Fibroblast of peridontal ligament (primary cell): ENCODE measurements at regions not wholly inside any gene's neighbourhood (a gene's known extent, or its start where the extent isn't known, plus 50 kb on each side); places are given as distances from the start of the nearest gene placed in this dataset.

Experiments
- DNase-seq: peaks from one replicate; pipeline ENCODE4 v3.0.0-alpha.2; 2010; ENCODE audit errors: extremely low read depth

DNA sequence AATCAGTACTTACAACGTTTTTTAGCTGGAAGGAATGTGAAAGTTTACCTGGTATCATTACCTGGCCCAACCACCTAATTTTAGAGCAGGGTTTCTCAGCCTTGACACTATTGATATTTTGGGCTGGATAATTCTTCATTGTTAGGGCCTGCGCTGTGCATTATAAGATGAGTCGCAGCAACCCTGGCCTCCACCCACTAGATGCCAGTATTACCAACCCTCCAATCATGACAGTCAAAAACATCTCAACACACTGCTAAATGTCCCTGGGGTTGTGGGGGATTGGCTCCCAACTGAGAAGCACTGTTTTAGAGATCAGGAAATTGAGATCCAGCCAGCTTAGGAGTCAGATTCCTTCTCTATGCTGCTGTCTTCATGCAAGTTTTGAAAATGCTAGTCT lies 265.3 kb upstream of the TCF4 start:
- no peak for DNase-seq

DNA sequence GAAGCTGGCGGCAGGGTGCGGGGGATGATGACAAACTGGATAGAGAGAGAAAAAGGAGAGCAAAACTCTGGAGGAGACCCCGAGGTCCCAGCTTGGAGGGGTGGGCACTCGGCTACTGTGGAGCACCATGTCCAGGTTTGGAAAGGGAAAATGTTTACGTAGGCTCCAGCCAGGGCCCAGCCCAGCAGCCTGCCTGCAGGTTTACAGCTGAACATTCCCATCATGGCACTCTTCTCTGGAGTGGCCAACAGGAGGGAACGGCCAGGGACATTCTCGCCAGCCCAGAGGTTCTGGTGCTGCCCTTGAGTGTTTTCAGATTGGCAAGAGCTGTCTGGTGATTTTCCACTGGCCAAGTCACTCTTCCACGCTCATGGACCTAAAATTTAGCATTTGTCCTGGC lies 262.9 kb upstream of the TCF4 start:
- no peak for DNase-seq

DNA sequence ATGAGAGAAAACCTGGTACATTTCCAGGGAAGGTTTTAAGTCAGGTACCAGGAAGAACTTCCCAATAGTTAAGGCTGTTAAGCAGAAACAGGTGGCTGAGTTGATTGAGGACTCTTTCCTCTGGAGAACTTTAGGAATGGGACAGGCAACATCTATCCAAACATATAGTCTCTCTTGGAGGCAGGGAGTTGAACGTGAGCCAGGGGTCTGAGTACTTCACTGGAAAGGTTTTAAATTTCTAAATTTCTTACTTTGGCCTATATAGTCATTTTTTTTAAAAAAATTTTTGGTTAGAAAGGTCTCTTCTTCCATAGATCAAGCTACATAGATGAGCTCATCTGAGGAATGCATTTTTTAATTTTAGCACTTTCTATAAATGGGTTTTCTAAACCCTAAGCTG lies 261.4 kb upstream of the TCF4 start:
- DNase-seq: no peak

DNA sequence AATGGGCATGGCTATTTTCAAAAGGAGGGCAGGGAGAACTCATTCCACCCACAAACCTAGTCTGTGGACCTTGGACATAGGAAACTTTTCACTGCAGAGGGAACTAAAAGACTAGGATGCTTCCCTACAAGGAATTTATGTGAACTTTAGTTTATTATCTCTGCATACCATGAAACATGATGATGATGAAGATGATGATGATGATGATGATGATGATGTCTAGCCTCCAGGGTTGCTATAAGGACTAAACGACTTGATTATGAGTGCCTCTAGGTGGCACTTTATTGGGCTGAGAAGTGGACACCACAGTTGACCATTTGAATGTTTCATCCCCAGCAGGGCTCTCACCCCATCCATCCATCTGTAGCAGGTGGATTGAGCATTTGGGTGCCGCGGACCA lies 260.0 kb upstream of the TCF4 start:
- no peak for DNase-seq

DNA sequence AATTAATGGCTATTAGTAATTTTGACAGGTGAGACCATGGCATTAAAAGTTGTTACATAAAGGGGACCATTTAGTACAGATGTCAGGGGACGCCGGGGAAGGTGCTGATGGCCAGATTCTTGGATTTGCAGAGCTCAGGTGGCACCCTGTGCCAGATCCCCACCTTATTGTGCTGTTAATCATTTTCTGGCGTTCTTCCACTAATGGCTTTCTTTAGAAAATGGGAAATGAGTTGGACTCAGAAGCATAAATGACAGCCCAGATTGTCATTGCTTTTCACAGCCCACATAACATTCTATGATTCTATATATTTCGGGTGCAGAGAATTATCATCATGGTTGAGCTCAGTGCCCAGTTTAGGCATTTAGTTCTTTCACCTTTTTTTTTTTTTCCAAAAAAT lies 257.2 kb upstream of the TCF4 start:
- no peak for DNase-seq

DNA sequence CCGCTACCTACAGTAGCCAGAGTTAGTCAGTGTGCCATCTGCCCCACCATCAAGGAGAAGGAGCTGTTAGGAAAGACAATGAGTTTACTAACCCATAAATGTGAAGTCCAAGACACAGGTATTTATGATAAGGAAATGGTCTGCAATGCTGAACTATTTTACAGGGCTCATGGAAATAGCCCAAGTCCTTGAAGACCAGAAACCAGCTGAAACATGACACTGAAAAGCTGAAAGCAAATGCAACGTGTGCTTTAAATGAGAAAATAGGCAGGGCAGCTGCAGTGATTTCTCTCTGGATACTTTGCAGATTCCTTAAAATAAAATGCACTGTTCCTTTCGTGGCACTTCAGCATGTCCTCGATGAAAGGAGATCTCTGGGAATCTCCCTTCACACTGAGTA lies 256.4 kb upstream of the TCF4 start:
- peak; percentile 39 for DNase-seq

DNA sequence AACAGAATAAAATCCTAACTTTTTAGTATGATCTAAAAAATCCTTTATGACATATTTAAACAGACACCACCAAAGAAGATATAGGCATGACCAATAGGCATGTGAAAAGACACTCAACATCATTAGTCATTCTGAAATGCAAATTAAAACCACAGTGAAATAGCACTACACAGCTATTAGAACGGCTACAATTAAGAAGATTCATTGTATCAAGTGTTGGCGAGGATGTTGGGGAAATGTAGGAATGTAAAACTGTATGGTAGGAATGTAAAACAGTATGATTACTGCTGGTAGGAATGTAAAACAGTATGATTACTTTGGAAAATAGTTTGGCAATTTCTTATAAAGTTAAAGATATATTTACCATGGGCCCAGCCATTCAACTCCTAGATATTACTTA lies 253.3 kb upstream of the TCF4 start:
- DNase-seq: no peak

DNA sequence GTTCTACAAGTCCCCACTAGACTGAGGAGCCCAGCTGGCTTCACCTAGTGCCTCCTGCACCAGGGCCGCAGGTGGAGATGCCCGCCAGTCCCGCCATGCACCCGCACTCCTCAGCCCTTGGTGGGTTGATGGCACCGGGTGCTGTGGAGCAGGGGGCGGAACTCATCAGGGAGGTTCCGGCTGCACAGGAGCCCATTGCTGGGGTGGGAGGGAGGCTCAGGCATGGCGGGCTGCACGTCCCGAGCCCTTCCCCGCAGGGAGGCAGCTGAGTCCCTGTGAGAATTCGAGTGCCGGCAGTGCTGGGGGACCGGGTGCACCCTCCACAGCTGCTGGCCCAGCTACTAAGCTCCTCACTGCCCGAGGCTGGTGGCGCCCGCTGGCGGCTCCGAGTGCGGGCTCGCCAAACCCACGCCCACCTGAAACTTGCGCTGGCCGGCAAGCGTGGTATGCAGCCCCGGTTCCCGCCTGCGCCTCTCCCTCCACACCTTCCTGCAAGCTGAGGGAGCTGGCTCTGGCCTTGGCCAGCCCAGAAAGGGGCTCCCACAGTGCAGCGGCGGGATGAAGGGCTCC lies 252.7 kb upstream of the TCF4 start:
- DNase-seq: no peak

DNA sequence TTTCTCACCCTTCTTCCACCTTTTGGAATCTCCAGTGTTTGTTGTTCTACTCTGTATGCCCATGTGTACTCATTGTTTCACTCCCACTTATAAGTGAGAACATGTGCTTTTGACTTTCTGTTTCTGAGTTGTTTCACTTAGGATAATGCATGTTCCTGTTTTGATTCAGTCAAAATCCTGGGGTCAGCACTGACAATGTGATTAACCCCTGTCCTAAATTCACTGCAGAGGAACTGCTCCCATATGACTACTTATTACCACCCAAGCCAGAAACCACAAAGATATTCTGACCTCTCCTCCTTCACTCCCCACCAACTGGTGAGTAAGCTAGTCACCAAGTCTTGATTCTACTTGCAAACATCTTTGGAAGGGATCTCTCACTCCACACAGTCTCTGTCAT lies 251.4 kb upstream of the TCF4 start:
- DNase-seq: peak; percentile 79

DNA sequence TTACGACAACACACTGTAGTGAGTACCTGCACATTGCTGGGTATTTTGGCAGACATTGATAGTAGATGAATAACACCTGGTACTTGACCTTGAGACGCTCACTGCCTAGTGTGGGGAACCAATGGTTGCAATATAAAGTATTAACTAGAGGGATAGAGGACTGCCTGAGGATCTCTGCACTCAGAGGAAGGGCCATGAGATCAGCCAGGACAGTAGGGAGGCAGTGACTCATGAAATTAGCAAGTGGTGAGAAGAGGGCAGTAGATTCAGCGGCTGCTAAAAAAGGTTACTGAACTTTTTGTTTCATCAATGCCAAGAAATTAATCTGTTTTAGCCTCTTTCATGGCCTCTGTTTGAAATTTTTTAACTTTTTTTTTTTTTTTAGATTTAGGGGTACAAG lies 250.8 kb upstream of the TCF4 start:
- no peak for DNase-seq

DNA sequence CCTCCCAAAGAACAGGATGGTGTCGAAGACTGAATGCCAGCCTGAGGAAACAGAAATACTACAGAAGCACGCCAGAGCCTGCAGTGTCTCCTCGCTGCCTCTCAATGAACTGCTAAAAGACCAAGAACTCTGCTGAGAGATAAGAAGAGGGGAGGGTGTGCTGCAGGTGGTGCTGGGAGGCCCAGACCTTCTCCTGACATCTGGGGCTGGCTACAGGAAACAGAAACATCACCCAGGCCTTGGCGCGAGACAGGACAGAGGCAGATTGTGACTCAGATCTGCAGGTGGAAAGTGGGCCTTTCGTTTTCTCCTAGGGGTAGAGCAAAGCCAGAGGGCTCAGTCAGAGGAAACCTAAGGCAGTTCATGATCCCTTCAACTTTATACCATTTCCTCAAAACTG lies 250.3 kb upstream of the TCF4 start:
- no peak for DNase-seq

DNA sequence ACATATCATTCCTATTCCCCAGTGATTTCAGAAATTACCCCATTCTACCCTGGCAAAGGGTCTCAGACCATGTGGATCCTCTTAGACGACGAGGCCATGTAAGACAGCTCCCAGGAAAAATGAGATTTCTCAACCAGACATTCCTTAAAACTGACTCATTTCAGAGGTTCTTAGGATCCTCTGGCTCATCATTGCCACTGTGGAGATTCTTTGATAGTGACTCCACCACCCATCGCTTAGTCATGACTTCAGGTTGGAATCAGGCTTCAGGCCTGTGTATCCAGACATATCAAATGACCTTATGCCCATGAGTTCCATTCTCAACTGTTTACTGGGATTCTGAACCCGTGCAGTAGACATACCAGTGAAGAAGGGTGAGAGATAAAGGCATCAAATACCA lies 245.6 kb upstream of the TCF4 start:
- peak; percentile 98 for DNase-seq

DNA sequence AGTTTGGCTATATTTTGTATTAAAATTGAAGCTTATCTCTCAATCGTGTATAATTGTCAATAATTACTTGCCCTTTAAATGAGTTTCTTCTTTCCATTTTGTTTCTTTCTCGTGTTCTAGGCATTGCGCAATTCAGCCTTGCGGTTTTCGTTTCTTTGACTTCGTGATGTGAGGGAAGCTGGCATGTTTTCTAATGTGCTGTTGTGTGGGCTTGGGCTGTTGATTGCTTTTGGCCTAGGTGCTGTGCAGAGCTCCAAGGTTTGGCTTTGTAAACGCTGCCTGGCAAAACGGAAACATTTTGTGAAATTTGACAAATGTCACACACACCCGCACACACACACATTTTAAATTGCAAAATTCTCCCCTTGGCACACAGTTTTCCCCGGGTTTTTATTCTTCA lies 242.6 kb upstream of the TCF4 start:
- no peak for DNase-seq

DNA sequence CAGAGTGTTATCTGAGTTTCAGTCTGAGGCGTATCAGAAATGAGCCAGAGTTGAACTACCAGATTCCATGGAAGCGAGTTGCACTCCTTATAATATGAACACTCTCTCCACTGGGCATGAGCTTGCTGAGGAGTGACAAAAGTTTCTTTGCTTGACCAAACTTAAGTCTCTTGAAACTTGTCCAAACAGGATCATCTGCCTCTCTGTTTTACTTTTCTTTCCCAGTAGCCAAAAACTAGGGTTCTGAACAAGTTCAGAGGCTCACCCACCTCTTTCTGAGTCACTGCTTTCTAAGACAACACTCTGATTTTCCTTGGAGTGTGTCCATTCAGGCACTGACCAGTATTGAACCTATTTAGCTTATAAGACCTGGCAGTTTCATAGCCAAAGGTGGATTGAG lies 233.2 kb upstream of the TCF4 start:
- DNase-seq: peak; percentile 56

DNA sequence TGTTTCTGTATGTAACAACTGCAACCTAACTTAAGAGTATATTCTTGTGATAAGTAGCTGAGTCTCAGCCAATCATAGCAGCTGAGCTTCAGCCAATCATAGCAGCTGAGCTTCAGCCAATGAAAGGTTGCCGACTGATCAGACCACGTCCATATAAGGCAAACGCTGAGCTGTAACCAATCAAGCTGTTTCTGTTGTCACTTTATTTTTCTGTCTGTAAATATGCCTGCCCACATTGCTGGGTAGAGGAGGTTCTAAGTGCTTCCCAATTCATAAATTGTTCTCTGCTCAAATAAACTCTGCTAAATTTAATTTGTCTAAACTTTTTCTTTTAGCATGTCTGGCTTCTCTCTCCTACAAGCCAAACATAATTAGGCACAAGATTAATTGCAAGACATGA lies 231.5 kb upstream of the TCF4 start:
- DNase-seq: no peak

DNA sequence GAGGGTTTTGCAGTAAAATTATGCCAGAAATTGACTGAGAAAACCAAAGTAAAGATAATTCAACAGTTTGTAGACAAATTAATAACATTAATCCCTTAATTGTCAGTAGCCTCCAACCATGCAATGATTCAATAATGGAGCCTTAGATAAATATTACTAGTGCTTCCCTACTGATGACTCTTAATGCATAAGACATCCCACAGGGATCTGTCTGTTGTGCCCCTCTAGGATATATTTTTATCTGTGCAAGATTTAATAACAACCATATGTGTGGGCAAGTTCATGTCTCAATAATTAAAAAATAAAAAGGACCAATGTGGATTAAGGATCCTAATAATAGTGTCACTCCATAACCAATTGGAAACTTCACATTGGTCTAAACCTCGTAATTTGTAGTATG lies 230.3 kb upstream of the TCF4 start:
- no peak for DNase-seq

DNA sequence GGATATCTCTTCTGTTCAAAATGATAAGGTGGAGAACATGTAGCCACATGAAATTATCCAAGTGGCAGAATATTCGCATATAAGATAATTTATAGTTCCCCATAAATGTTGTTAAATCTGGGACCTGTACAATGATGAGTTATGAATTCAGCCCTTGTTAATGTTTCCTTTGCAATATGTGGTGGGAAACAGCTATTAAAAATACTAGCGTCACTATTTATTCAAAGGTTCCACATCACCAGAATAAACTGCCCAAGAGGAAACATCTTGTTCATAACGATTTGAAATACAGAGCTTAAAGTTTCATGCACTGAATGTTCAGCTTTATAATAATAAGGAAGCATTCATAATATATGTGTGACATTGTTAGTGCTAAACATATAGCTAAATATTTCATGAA lies 223.9 kb upstream of the TCF4 start:
- DNase-seq: no peak

DNA sequence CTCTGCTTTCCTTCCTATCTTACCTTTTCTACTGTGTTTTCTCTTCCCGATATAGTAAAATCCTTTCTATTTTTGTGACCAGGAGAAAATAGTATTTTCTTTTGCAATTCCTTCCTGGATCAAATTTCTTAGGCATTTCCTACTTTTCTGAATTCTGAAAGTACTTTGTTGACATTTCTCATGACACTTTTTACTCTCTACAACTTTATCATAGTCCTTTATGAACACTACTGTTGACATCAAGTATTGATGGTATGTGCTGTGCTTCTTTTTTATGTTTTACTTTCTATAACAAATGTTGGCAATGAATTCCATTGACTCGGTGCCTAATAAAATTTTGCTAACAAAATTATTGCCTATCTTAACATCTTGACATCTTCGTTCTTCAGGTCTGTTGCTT lies 217.7 kb upstream of the TCF4 start:
- DNase-seq: no peak

DNA sequence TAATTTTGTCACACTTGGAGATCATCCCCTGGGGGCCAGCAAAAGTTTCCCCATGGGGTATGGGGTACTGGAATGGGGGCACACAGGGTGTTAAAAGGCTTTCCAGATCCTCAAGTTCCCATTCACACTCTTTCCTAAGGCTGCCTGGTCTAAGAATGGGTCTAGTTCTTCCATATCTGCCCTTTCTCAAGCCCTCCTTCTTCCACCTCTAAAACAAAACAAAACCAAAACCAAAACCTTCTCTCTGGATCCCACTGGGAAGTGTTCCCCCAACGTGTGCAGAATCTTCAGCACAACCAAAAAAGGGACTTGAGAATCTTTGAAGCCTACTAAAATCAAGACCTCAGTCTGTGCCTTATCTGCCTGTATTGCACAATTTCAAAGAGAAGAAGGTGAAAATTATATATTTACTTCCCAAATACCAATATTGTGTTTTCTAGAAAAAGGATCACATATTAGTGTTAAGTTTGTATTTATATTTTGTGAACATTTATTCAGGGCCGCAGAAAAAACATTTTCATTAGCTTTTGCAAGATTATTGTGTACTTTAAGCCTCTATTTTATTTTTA lies 207.2 kb upstream of the TCF4 start:
- DNase-seq: peak; percentile 32

DNA sequence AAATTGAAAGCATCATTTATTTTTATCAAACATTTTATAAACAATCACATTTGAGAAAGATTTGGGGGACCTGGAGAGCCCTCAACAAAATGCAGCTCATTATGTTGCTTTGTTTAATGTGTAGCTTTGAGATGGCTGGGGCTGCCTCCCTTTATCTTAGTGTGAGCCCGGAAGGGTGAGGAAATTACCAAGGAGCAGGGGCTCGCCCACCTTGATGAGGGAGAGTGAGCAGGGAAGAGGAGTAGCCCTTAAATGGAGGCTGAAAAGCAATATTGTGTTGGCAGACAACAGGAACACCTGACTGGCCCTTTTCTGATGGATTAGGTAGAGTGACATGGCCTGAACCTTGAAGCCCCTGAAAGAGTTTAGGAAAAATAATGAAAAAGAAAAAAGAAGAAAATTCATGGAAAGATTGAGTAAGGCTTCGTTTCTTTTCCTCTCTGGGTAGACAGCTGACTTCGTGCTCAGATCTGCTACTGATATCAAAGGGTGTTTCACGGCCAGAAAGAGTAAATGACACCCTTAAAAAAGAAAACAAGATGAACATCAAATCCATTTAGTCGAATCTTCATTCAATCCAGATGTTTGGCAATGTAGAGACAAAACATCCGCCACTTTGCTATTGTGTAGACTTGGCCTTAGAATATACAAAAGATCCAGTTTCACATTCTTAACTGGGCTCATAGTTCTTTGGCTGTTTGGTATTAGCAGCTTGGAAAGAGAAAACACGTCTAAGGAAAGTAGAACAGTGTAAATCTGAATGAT lies 206.5 kb upstream of the TCF4 start:
- peak; percentile 89 for DNase-seq

DNA sequence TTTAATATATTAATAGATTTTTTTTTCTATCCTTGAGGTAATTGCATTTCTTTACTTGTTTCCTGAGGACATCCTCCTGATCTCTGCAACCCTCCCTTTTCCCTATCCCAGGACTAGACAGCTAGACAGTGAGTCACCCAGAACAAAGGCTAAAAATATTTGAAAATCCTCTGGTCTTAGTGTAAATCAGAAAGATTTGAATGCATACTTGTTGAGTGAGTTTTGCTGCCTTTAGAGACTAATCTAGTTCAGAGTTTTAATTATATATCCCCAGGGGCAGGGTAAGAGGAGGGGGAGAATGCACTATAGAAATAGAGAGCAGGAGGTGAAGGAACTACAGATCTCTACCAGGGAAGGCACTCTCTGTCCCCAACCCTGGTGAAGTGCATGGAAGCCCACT lies 202.3 kb upstream of the TCF4 start:
- DNase-seq: peak; percentile 77

DNA sequence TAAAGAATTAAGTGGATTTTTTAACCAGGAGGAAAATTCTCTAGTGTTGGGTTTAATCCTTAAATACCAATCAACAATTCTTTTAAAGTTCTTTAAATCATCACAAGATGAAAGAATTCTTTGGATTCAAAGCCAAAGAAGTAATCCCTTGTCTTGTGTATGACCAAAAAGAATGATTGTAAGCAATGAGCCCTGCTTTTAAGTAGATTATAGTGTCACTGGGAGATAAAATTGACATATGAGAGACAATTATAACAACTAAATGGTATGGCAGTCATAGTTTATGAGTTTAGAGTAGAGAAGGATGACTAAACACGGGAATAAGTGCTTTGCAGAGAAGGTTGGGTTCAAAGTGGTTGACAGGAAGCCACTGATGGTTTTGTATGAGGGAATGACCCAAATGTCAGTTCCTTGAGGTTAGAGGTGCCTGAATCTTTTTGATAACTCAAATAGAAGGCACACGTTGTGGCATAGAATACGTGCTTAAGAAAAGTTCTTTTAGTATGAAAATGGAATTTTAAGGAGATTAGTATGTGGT lies 199.6 kb upstream of the TCF4 start:
- DNase-seq: no peak

DNA sequence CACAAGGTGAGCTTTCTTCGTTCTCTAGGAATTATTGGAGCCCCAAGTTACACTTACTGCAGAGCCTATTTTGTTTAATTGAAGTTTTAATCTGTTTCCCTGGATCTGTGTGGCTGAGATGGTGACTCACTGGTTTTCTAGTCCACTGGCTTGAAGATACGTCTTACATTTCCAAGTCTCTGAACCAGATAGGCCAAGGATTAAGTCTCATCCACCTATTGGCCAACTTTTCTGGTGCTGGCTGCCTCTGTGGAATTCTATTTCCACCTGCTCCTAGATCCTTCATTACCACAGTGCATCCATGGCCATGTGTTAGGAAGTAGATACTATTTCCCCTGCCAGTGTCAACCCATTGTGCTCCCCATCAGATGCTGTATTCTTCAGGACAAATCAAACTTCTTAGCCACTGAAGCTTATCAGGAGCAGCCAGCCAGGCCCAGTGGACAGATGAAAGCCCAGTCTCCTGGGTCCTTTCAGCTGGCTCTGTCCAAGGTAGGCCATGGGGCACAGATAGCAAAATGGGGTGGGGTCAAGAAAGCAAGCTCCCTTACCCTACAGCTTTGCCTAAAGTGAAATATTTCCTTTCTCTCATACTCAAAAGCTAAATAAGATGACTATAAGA lies 198.8 kb upstream of the TCF4 start:
- DNase-seq: peak; percentile 30
